ENCODE measurements at regions not wholly inside any gene's neighbourhood (a gene's known extent, or its start where the extent isn't known, plus 50 kb on each side); places are given as distances from the start of the nearest gene placed in this dataset.

DNA sequence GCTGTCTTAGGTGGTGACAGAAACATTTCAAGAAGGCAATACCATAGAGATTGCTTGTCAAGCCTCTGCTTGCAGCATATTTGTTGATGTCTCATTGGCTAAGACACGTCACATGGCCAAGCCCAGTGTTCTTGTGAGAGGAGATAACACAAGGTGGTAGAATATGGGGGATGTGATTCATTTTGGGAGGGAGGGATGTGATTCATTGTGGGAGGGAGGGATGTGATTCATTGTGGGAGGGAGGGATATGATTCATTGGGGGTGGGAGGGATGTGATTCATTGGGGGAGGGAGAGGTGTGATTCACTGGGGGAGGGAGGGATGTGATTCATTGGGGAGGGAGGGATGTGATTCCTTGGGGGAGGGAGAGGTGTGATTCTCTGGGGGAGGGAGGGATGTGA is 470.5 kb upstream of the SALL1 start:
- Histone ChIP-seq H3K9me3 (no peaks in the 10 kb centered on the region), H3K4me3 (no peak overlapping the region), H3K27me3 (no peaks in the 10 kb centered on the region), H3K4me1 (no peaks in the 10 kb centered on the region), H3K36me3 (replicated peaks in 1 of 2; ENCODE audit: insufficient read depth in 1 of 2, low read depth in 2 of 2) (no peaks in the 10 kb centered on the region), H3K27ac (no peak overlapping the region)
- TF ChIP-seq POLR2A (IDR thresholded peaks at IDR 0.05) = no peak
- TF ChIP-seq, protein P1, sequence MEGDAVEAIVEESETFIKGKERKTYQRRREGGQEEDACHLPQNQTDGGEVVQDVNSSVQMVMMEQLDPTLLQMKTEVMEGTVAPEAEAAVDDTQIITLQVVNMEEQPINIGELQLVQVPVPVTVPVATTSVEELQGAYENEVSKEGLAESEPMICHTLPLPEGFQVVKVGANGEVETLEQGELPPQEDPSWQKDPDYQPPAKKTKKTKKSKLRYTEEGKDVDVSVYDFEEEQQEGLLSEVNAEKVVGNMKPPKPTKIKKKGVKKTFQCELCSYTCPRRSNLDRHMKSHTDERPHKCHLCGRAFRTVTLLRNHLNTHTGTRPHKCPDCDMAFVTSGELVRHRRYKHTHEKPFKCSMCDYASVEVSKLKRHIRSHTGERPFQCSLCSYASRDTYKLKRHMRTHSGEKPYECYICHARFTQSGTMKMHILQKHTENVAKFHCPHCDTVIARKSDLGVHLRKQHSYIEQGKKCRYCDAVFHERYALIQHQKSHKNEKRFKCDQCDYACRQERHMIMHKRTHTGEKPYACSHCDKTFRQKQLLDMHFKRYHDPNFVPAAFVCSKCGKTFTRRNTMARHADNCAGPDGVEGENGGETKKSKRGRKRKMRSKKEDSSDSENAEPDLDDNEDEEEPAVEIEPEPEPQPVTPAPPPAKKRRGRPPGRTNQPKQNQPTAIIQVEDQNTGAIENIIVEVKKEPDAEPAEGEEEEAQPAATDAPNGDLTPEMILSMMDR (IDR thresholded peaks at IDR 0.05) = no peak
- ATAC-seq (no peak), DNase-seq (no peak)
- intact Hi-C loops (cut with DNase I) = no loop called here
- WGBS, 2 donors = 43 to 67% methylated on average over 1 of the region's 1 CpG

DNA sequence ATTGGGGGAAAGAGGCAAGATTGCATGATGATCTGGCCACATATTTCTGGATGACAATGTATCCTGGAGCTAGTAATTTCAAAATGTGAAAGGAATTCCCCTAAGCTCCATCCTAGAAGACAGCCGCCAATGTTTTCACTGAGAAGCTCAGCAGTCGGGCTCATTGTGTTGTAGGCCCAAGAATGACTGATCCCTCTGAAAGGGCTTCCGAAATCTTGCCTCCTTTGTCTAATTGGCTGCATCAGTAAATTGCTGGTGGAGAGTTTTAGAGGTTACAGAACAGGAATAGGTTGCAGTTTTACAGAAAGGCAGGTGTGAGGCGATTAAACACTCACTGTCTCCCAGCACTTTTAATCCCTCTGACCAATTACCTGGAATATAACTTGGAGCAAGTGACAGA is 464.1 kb upstream of the SALL1 start:
- DNase-seq = no peak
- H3K27ac ChIP-seq = no peak overlapping the region
- H3K36me3 ChIP-seq (replicated peaks in 1 of 2; ENCODE audit: insufficient read depth in 1 of 2, low read depth in 2 of 2) = no peaks in the 10 kb centered on the region
- intact Hi-C loops (cut with DNase I) = no loop called here
- H3K4me3 ChIP-seq = no peak overlapping the region
- no peaks in the 10 kb centered on the region for H3K27me3 ChIP-seq
- WGBS, 2 donors = 76 to 81% methylated on average over 4 of the region's 4 CpGs
- no peak for ATAC-seq
- TF ChIP-seq POLR2A (IDR thresholded peaks at IDR 0.05) = no peak
- H3K4me1 ChIP-seq = no peaks in the 10 kb centered on the region
- H3K9me3 ChIP-seq = no peaks in the 10 kb centered on the region

DNA sequence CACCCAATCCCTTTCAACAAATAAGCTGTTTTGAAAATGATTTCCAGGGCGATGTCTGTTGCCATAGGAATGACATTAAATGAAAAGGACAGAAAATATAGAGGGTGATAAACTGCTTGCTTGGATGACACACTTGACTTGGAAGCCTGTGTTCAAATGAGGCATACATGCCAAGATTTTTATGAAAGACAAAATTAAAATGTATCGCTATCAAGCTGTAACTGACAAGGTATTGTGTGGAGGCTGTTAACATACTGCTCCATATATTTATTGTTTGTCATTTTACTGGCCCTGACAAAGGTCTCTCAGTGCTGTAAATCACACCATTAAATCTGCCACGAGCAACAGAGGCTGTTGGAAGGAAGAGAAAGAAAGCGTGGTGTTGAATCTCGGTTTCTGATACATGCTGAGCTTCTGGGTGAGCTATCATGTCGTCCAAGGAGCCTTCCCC is 456.2 kb upstream of the SALL1 start:
- DNase-seq (no peak), ATAC-seq (no peak)
- Histone ChIP-seq H3K4me1 (no peaks in the 10 kb centered on the region), H3K27me3 (no peaks in the 10 kb centered on the region), H3K36me3 (replicated peaks in 1 of 2; ENCODE audit: insufficient read depth in 1 of 2, low read depth in 2 of 2) (no peaks in the 10 kb centered on the region), H3K4me3 (no peak overlapping the region), H3K27ac (no peak overlapping the region), H3K9me3 (no peaks in the 10 kb centered on the region)
- intact Hi-C loops (cut with DNase I) = no loop called here
- TF ChIP-seq POLR2A (IDR thresholded peaks at IDR 0.05) = no peak
- TF ChIP-seq, protein P1 (IDR thresholded peaks at IDR 0.05) = no peak
- WGBS, 2 donors = 38 to 43% methylated on average over 6 of the region's 6 CpGs

DNA sequence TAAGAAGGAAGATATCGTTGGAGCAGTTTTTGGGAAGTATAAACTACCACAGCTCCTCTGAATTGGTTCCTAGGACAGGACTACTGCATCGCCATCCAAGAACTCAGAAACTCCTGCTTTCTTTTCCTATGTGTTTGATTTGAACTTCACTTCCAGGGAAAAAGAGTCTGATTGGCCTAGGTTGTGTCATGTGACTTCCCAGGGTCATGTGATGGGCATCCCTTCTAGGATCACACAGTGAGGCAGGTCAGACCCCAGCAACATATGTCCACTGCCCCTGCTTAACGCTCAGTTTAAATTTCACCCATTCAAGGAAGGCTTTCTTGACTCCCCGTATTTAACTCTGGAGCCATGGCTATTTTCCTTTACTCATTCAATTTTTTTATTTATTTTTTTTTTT is 445.2 kb upstream of the SALL1 start:
- DNase-seq = no peak
- peaks cover 12% of the 10 kb centered on the region for H3K4me1 ChIP-seq
- intact Hi-C loops (cut with DNase I) = no loop called here
- no peak overlapping the region for H3K27ac ChIP-seq
- no peak for ATAC-seq
- no peaks in the 10 kb centered on the region for H3K36me3 ChIP-seq (replicated peaks in 1 of 2; ENCODE audit: insufficient read depth in 1 of 2, low read depth in 2 of 2)
- no peak for TF ChIP-seq POLR2A (IDR thresholded peaks at IDR 0.05)
- TF ChIP-seq, protein P1 (IDR thresholded peaks at IDR 0.05) = no peak
- H3K27me3 ChIP-seq = no peaks in the 10 kb centered on the region
- WGBS, 2 donors = 86% methylated on average over 4 of the region's 4 CpGs
- no peak overlapping the region for H3K4me3 ChIP-seq
- no peaks in the 10 kb centered on the region for H3K9me3 ChIP-seq

DNA sequence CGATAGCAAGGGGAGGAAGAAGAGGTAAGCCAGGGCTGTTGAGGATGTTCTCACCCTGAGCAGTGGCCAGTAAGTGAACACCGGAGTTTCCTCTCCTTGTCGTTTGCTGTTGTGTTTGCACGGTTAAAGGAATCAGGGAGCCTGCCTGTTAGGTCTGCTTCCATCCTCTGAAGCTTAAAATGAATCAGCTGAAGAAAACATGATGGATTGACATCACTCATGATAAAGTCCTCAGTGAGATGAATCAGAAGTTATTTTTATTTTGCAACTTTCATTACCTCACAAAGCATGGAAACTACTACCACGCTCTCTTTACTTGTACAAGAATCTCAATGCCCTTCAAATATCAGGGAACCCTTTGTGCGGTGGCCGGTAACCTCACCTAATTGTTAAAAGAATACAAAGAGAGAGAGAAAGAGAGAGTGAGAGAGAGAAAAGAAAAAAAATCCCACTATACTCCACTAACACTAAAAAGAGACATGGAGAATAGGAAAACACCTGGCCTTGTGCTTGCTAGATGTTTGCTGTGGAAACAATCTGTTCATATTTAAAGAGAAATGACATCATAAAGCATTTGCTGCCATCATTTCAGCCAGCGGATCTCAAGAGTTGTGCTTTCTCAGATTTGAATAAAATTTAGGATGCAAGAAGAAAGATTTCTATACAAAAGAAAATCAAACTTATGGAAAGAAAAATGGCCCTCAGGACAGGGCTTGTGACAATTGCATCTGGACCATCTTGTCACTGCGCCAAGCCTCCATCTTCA is 441.6 kb upstream of the SALL1 start:
- Histone ChIP-seq H3K27ac (no peak overlapping the region), H3K36me3 (replicated peaks in 1 of 2; ENCODE audit: insufficient read depth in 1 of 2, low read depth in 2 of 2) (no peaks in the 10 kb centered on the region), H3K4me1 (peaks cover 12% of the 10 kb centered on the region), H3K9me3 (no peaks in the 10 kb centered on the region), H3K4me3 (no peak overlapping the region), H3K27me3 (no peaks in the 10 kb centered on the region)
- 51 to 54% methylated on average over 9 of the region's 9 CpGs for WGBS, 2 donors
- DNase-seq (no peak), ATAC-seq (no peak)
- intact Hi-C loops (cut with DNase I) = no loop called here
- TF ChIP-seq, protein P1 (IDR thresholded peaks at IDR 0.05) = no peak
- TF ChIP-seq POLR2A (IDR thresholded peaks at IDR 0.05) = no peak
